ENCODE measurements at regions not wholly inside any gene's neighbourhood (a gene's known extent, or its start where the extent isn't known, plus 50 kb on each side); places are given as distances from the start of the nearest gene placed in this dataset.

DNA sequence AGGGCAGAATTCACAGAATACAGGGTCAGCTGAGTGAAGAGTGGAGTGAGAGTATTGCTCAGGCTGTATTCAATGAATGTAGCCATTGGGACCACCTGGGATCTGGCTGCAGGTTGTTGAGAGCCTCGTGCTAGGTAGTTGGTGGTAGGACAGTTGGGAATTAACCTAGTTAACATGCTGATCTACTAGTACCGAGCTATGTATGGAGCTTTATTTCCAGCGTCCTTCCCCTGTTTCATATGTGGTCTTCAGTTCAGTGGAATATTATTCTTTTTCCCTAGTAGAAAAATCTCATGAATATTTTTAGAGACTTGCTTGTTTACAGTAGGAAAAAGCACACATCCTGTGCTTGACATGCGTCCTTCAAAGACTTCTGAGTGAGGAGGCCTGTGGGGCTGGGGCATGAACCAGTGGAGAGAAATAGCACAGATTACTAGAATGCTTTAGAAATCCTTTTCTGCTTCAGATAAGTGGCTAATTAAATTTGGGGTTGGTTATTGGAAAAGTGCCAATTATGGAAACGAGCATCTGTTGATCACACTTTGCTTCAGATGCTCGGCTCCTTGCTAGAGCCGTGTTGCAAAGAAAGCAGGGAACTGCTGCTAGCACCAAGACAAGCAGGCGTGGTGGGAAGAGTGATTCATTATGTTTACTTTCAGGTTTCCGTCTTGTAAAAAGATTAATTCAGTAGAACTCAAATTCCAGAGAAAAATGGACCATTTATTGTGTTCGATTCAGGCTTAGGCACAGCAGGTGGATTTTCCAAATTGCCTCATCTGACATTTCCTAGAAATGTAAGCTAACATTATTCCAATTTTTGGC is 53.6 kb downstream of the ARF6 start:
- no peak for TF ChIP-seq POLR2AphosphoS5 (IDR thresholded peaks at IDR 0.05; ENCODE audit: low read depth, low read length)
- no peak for TF ChIP-seq TAF1 (IDR thresholded peaks at IDR 0.05; ENCODE audit: borderline replicate concordance, insufficient read depth, low read length)
- no peak for TF ChIP-seq SIN3A (IDR thresholded peaks at IDR 0.05; ENCODE audit: borderline replicate concordance, insufficient read depth, low read length)
- no peak for TF ChIP-seq FOXP2 (optimal IDR thresholded peaks at IDR 0.05; ENCODE audit: borderline replicate concordance, extremely low read depth, extremely low read length, insufficient read depth)
- TF ChIP-seq, protein P1, sequence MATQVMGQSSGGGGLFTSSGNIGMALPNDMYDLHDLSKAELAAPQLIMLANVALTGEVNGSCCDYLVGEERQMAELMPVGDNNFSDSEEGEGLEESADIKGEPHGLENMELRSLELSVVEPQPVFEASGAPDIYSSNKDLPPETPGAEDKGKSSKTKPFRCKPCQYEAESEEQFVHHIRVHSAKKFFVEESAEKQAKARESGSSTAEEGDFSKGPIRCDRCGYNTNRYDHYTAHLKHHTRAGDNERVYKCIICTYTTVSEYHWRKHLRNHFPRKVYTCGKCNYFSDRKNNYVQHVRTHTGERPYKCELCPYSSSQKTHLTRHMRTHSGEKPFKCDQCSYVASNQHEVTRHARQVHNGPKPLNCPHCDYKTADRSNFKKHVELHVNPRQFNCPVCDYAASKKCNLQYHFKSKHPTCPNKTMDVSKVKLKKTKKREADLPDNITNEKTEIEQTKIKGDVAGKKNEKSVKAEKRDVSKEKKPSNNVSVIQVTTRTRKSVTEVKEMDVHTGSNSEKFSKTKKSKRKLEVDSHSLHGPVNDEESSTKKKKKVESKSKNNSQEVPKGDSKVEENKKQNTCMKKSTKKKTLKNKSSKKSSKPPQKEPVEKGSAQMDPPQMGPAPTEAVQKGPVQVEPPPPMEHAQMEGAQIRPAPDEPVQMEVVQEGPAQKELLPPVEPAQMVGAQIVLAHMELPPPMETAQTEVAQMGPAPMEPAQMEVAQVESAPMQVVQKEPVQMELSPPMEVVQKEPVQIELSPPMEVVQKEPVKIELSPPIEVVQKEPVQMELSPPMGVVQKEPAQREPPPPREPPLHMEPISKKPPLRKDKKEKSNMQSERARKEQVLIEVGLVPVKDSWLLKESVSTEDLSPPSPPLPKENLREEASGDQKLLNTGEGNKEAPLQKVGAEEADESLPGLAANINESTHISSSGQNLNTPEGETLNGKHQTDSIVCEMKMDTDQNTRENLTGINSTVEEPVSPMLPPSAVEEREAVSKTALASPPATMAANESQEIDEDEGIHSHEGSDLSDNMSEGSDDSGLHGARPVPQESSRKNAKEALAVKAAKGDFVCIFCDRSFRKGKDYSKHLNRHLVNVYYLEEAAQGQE (IDR thresholded peaks at IDR 0.05; ENCODE audit: insufficient read depth in 1 of 2, low read depth in 2 of 2, low read length in 2 of 2), result no peak

DNA sequence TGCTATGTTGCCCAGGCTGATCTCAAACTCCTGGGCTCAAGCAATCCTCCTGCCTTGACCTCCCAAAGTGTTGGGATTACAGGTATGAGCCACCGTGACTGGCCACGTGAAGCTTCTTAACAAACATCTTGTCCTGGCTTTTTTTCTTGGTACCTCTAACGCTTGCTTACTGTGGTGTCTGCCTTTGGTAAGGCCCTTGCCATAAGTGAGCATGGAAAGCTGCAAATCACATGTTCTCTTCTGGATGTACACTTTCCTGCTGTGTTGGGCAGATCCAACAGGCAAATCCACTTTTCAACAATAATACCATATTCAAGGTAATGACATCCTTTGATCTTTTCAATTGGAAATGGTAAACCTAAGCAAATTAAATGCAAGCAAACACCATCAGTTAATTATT is 54.6 kb downstream of the ARF6 start:
- TF ChIP-seq POLR2AphosphoS5 (IDR thresholded peaks at IDR 0.05; ENCODE audit: low read depth, low read length), result no peak
- TF ChIP-seq, protein P1 (IDR thresholded peaks at IDR 0.05; ENCODE audit: insufficient read depth in 1 of 2, low read depth in 2 of 2, low read length in 2 of 2), result no peak
- TF ChIP-seq FOXP2 (optimal IDR thresholded peaks at IDR 0.05; ENCODE audit: borderline replicate concordance, extremely low read depth, extremely low read length, insufficient read depth), result no peak
- no peak for TF ChIP-seq TAF1 (IDR thresholded peaks at IDR 0.05; ENCODE audit: borderline replicate concordance, insufficient read depth, low read length)
- no peak for TF ChIP-seq SIN3A (IDR thresholded peaks at IDR 0.05; ENCODE audit: borderline replicate concordance, insufficient read depth, low read length)

DNA sequence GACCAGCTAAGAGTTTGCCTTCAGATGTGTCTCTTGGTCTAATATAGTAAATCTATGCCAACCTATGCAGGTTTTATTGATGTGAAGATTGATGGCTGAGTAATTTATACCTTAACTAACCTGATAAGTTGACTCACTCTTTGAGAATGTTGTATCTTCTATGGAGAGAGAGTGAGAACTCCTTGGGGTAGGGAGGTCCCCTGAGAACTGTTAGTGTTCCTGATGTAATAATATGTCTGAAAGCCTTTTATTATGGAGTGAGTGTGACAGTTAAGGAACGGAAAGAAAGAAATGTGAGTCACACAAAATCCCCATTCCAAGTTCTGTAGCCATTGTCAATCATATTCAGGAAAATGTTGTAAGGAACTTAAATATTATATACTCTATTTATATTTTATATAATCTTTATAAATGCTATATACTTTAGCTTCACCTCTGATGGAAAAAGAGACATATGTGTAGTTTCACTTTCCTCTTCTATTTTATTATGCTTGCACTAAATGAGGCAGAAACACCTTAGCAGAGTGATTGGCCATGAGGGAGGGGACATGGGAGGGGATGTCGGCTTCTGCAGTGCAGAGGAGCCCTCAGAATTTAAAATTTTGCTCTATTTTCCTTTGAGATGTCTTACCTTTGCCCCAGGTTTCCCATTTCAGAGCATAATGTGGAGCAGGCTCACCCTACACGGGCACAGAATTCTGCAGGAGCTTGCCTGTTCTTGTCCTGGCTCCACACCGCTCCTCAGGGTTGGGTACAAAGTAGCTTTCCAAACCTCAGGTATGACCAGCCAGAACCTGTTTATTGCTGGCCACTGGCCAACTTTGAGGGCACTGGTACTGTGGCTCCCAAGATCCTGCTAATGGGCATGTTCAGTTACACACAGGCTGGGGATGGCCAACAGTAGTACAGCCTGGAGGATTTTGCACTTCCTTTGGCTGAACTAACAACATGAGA is 57.7 kb downstream of the ARF6 start:
- TF ChIP-seq, protein P1 (IDR thresholded peaks at IDR 0.05; ENCODE audit: insufficient read depth in 1 of 2, low read depth in 2 of 2, low read length in 2 of 2), result no peak
- TF ChIP-seq POLR2AphosphoS5 (IDR thresholded peaks at IDR 0.05; ENCODE audit: low read depth, low read length) (no peak), SIN3A (IDR thresholded peaks at IDR 0.05; ENCODE audit: borderline replicate concordance, insufficient read depth, low read length) (no peak), FOXP2 (optimal IDR thresholded peaks at IDR 0.05; ENCODE audit: borderline replicate concordance, extremely low read depth, extremely low read length, insufficient read depth) (no peak)

DNA sequence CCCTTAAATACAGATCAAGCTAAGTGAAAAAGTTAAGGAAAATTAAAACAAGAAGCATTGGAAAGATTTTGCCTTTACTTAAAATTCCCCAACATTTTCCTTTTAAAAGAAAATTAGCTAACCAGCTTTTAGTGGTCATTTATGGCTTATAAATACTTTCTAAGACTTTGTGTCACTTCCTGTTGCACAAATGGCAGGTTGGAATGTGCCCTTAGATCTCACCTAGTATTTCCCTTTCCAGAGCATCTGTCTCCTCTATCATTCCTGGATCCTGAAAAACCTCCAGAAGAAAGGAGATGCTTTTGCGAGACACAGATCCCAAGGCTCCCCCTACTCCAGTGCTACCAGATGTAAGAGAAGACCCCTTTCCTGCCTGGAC is 58.3 kb downstream of the ARF6 start:
- no peak for TF ChIP-seq SIN3A (IDR thresholded peaks at IDR 0.05; ENCODE audit: borderline replicate concordance, insufficient read depth, low read length)
- TF ChIP-seq, protein P1 (IDR thresholded peaks at IDR 0.05; ENCODE audit: insufficient read depth in 1 of 2, low read depth in 2 of 2, low read length in 2 of 2), result no peak
- no peak for TF ChIP-seq POLR2AphosphoS5 (IDR thresholded peaks at IDR 0.05; ENCODE audit: low read depth, low read length)
- TF ChIP-seq TAF1 (IDR thresholded peaks at IDR 0.05; ENCODE audit: borderline replicate concordance, insufficient read depth, low read length), result no peak
- TF ChIP-seq FOXP2 (optimal IDR thresholded peaks at IDR 0.05; ENCODE audit: borderline replicate concordance, extremely low read depth, extremely low read length, insufficient read depth), result no peak

Measured in PFSK-1 (cell line).